ENCODE measurements at regions not wholly inside any gene's neighbourhood (a gene's known extent, or its start where the extent isn't known, plus 50 kb on each side); places are given as distances from the start of the nearest gene placed in this dataset.

- no peak for TF ChIP-seq CTCF (IDR thresholded peaks at IDR 0.05)
- no peak for TF ChIP-seq POLR2A (IDR thresholded peaks at IDR 0.05)
Measured at GRCh38 chr9:108045851-108046250, 556.3 kb upstream of the KLF4 start.
